Testis (tissue), 2 donors: ENCODE measurements at regions not wholly inside any gene's neighbourhood (a gene's known extent, or its start where the extent isn't known, plus 50 kb on each side); places are given as distances from the start of the nearest gene placed in this dataset.

Experiments
- DNase-seq: peaks from one replicate; pipeline ENCODE4 v3.0.0-alpha.2; 2019
- H3K27ac ChIP-seq, 2 donors: fragments of 200-600 bp; sonication (generic); one replicate each; pipeline ENCODE4 v1.5.1; 2019
- H3K27me3 ChIP-seq: fragments of 200-600 bp; sonication (generic); one replicate; pipeline ENCODE4 v1.5.1; 2019
- H3K36me3 ChIP-seq: fragments of 200-600 bp; sonication (generic); one replicate; pipeline ENCODE4 v1.5.1; 2017; ENCODE audit warnings: low read depth; ENCODE audit errors: missing control alignments
- H3K4me1 ChIP-seq: fragments of 200-600 bp; sonication (generic); one replicate; pipeline ENCODE4 v1.5.1; 2019
- H3K4me3 ChIP-seq, 2 donors: fragments of 200-600 bp; sonication (generic); one replicate each; pipeline ENCODE4 v1.5.1; 2017 to 2019
- H3K9me3 ChIP-seq: fragments of 200-600 bp; sonication (generic); one replicate; pipeline ENCODE4 v1.5.1; 2017
- CTCF ChIP-seq, 3 experiments: fragments of 450-650 bp in 2 of 3; fragments of 200-600 bp in 1 of 3; sonication (generic) in 1 of 3; IDR thresholded peaks; one replicate each; pipeline ENCODE4 v1.5.1; 2016 to 2019; ENCODE audit warnings: antibody characterized with exemption in 3 of 3, mild to moderate bottlenecking in 2 of 3, moderate library complexity in 1 of 3
- POLR2A ChIP-seq: fragments of 450-650 bp; IDR thresholded peaks from one replicate; pipeline ENCODE4 v1.6.1; 2017; ENCODE audit warnings: antibody characterized with exemption, mild to moderate bottlenecking, moderate library complexity
- whole genome bisulfite sequencing, 2 donors: methylation state at CpG; one replicate each; pipeline ENCODE4 v1.1.5; 2018; 5-methylcytosine and 5-hydroxymethylcytosine counted together
- intact Hi-C: fragments of 100-400 bp; cut with DNase I; formaldehyde crosslinking; loops from one replicate; pipeline ENCODE4 v1.15.1; 2023; ENCODE audit warnings: low total_unique reads

GRCh38 chr13:89238496-89238895 is 1567.3 kb downstream of the SLITRK5 start:
- DNase-seq = no peak
- Histone ChIP-seq H3K36me3 (no peaks in the 10 kb centered on the region), H3K4me1 (no peaks in the 10 kb centered on the region), H3K27ac (no peak overlapping the region), H3K9me3 (no peaks in the 10 kb centered on the region), H3K4me3 (no peak overlapping the region), H3K27me3 (no peaks in the 10 kb centered on the region)
- 70 to 89% methylated on average over 7 of the region's 7 CpGs for WGBS, 2 donors
- TF ChIP-seq CTCF (IDR thresholded peaks at IDR 0.05) (no peak), POLR2A (no peak)
- intact Hi-C loops = no loop called here

- intact Hi-C loops = no loop called here
- 87% methylated on average over 1 of the region's 1 CpG for WGBS, 2 donors
- DNase-seq = no peak
- Histone ChIP-seq H3K36me3 (no peaks in the 10 kb centered on the region), H3K9me3 (no peaks in the 10 kb centered on the region), H3K4me3 (no peak overlapping the region), H3K27ac (no peak overlapping the region), H3K4me1 (no peaks in the 10 kb centered on the region), H3K27me3 (no peaks in the 10 kb centered on the region)
- no peak for TF ChIP-seq CTCF (IDR thresholded peaks at IDR 0.05)
- no peak for TF ChIP-seq POLR2A
Measured at GRCh38 chr13:89239361-89240127, 1568.4 kb downstream of the SLITRK5 start.

DNA sequence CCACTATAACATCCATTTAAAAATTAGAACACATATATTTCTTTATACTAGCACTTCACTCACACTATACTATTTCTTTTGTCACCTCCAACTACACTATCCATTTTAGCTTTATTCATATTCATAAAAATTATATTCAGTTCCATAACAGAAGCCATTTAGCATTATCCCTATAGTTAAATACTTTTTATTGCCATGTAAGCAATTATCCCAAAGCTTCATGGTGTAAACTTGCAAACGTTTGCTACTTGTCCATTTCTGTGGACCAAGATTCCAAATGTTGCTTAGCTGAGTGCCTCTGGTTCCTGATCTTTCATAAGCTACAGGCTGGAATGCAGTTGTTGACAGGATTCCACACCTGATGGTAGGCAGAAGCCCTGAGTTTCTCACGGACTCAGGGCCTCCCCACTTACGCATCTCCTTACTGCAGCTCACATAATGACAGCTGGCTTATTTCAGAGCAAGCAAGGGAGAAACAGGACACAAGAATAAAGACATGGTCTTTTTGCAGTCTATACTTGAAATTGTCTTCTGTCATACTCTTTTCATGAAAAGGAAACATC is 1584.8 kb downstream of the SLITRK5 start:
- intact Hi-C loops = no loop called here
- no peak overlapping the region for H3K27ac ChIP-seq
- H3K4me3 ChIP-seq = no peak overlapping the region
- no peaks in the 10 kb centered on the region for H3K36me3 ChIP-seq
- WGBS, 2 donors = 56 to 68% methylated on average over 3 of the region's 3 CpGs
- DNase-seq = no peak
- no peaks in the 10 kb centered on the region for H3K4me1 ChIP-seq
- TF ChIP-seq POLR2A = no peak
- no peak for TF ChIP-seq CTCF (IDR thresholded peaks at IDR 0.05)
- no peaks in the 10 kb centered on the region for H3K27me3 ChIP-seq
- H3K9me3 ChIP-seq = no peaks in the 10 kb centered on the region

DNA sequence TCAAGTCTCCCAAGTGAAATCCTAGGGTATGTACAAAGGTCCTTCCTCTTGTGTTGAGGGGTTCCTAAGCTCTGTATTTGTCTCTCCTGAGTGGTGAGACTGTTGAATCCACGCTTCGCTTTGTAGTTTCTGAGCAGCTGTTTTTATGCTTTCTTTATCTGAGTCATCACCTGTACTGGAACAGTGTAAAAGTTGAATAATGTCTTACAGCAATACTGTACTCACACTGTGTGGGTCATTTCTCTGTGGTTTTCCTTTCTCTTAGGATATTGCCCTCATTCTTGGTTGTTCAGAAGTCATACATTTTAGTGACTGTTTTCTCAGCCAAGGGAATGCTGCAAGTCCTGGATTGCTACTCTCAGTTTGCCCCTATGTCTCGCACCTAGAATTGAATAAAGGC is 1596.6 kb downstream of the SLITRK5 start:
- Histone ChIP-seq H3K27me3 (no peaks in the 10 kb centered on the region), H3K27ac (no peak overlapping the region), H3K9me3 (no peaks in the 10 kb centered on the region), H3K4me1 (no peaks in the 10 kb centered on the region), H3K4me3 (no peak overlapping the region), H3K36me3 (no peaks in the 10 kb centered on the region)
- no peak for DNase-seq
- WGBS, 2 donors = 96 to 97% methylated on average over 3 of the region's 3 CpGs
- TF ChIP-seq CTCF (IDR thresholded peaks at IDR 0.05) (no peak), POLR2A (no peak)
- intact Hi-C loops = no loop called here

DNA sequence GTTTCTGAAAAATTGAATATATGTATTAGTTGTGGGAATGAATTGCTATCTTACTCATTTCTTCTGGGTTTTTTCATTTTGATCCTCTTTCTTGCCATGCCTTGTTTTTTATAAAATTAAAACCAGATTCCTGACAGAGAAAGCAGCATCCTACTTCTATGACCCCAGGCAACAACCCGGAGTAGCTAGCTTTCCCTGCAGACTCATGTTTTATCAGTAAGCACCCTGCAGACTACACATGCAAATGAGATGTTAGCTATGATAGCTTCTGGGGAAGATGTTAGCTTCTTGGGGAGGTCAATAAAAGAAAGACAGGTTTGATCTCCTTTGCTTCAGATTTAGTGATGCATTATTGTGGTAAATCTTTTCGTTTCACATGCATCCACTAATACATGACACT is 1598.6 kb downstream of the SLITRK5 start:
- H3K27me3 ChIP-seq = no peaks in the 10 kb centered on the region
- intact Hi-C loops = no loop called here
- WGBS, 2 donors = 75 to 78% methylated on average over 2 of the region's 2 CpGs
- no peaks in the 10 kb centered on the region for H3K9me3 ChIP-seq
- H3K27ac ChIP-seq = no peak overlapping the region
- no peaks in the 10 kb centered on the region for H3K36me3 ChIP-seq
- H3K4me3 ChIP-seq = no peak overlapping the region
- no peak for TF ChIP-seq POLR2A
- no peak for TF ChIP-seq CTCF (IDR thresholded peaks at IDR 0.05)
- DNase-seq = no peak
- no peaks in the 10 kb centered on the region for H3K4me1 ChIP-seq
